GM18907 (cell line): ENCODE measurements at regions not wholly inside any gene's neighbourhood (a gene's known extent, or its start where the extent isn't known, plus 50 kb on each side); places are given as distances from the start of the nearest gene placed in this dataset.
"Not testable (repeated sequence)": the region's sequence is repeated elsewhere in the genome, so short reads cannot be mapped to it uniquely, and the experiment has no call there.

Experiments used
- ATAC-seq: cut with Tn5 transposase; IDR thresholded peaks from one replicate; pipeline ENCODE4 v1.9.1; 2021; ENCODE audit warnings: mild to moderate bottlenecking, moderate library complexity; ENCODE audit not compliant: unreplicated experiment

DNA sequence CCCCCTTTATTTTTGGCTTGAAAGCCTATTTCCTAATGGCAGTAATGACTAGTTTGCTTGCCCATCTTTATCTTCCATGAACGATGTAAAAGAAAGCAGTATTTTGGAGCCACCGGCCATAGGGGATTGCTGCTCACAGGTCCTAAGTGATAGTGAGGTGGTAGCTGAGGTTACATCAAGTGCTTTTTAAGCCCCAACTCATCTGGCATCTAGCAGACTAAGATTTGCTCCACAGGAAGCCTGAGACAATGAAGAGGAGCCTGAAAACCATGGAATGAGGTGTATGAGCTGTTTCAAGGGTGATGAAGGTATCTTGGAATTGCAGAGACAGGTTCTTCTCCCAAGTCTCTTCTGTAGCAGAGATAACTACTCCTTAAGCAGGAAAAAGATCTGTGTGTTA lies 496.3 kb downstream of the XPNPEP1 start:
- no peak for ATAC-seq

DNA sequence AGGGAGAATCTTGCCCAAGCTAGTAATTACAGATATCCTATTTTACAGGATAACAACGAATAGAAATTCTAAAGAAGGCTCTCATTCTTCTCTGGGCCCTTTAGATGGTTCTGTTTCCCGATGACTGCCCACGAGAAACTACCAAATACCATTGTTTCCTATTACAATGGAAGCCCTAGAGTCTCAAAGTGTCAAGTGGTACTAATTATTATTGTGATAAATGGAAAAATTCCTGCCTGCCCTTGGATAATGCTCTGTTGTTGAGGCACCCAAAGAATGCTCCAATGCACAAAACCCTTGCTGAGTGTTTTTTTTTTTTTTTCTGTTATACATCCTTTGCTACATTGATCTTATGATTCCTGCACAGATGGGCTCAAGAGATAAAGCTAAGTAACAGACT lies 504.5 kb downstream of the XPNPEP1 start:
- ATAC-seq = no peak

DNA sequence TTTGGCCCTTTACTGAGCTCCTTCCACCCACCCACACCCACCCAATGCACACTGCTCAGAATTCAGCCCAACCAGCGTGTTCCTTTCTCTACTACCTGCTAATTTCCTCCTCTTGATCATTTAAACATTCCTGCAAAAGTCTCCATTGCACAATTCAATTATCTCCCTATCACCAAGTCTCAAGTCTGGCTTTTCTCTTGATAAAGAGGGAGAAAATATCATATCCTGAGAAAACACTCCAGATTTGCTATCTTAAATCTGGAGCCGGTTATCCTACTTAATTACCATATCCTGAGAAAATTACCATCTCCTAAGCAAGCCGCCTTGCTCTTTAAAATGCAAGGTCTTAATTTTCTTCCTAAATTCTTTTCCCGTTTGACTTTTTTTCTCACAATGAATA lies 505.5 kb downstream of the XPNPEP1 start:
- no peak for ATAC-seq

- ATAC-seq = no peak
Measured at GRCh38 chr10:109412353-109412752, 511.0 kb downstream of the XPNPEP1 start.

- ATAC-seq = no peak
Measured at GRCh38 chr10:109411917-109412316, 511.4 kb downstream of the XPNPEP1 start.

GRCh38 chr10:109405338-109405737 lies 518.0 kb downstream of the XPNPEP1 start:
- ATAC-seq = no peak

GRCh38 chr10:109403551-109403950 lies 519.8 kb downstream of the XPNPEP1 start:
- ATAC-seq = no peak

- no peak for ATAC-seq
Measured at GRCh38 chr10:109393425-109393824, 529.9 kb downstream of the XPNPEP1 start.

DNA sequence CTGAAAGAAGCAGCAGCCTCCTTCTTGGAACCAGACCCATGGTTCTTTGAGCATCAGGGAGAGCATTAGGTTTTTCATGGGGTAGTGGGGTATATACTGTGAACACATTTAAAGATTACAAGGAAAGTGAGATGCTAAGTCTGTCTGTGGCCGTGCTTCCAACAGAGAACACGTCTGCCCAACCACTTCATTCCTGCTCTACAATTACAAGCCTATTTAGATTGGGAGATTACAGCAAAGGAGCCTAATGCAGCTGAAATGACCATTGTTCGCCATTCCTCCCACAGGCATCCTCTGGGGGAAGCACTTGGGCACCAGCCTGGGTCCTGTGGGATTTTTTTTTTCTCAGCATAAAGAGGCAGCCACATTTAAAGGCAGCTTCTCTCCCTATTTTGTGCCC lies 536.4 kb downstream of the XPNPEP1 start:
- no peak for ATAC-seq

DNA sequence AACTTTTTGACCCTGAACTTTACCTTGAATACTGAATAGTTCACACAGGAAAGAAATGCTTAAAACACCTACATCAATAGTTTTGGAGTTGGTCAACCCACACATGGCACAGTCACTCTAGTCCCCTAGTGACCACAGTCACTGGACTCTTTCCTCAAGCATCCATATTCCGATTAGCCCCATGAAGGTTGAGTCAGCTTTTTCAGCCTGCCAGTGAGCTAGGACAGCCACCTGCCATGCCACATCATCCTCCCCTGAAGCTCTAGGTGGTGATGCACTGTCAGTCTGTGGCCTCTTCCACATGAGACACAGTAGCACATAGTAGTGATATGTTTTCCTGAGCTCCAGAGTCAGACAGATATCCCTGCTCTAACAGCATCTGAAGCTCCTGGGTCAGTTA lies 537.2 kb downstream of the XPNPEP1 start:
- no peak for ATAC-seq

GRCh38 chr10:109379186-109379585 lies 544.1 kb downstream of the XPNPEP1 start:
- no peak for ATAC-seq

DNA sequence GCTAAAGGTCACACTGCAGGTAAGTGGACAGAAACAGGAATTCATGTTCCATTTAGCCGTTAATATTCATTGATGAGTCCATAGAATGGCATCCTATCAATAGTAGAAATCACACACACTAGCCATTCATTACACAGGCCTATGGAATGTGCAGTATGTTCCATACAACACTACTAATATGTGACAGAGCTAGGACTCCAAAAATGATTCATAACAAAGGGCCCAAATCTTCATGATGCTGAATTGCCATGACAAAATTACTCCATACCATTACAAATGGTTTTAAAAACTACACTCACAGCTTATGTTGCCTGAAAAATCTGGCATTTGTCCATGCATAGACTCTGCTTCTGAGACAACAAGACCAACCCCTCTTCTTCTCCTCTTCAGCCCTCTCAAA lies 549.1 kb downstream of the XPNPEP1 start:
- no peak for ATAC-seq

- no peak for ATAC-seq
Measured at GRCh38 chr10:109359316-109359715, 564.0 kb downstream of the XPNPEP1 start.

- ATAC-seq = no peak
Measured at GRCh38 chr10:109358325-109358724, 565.0 kb downstream of the XPNPEP1 start.

DNA sequence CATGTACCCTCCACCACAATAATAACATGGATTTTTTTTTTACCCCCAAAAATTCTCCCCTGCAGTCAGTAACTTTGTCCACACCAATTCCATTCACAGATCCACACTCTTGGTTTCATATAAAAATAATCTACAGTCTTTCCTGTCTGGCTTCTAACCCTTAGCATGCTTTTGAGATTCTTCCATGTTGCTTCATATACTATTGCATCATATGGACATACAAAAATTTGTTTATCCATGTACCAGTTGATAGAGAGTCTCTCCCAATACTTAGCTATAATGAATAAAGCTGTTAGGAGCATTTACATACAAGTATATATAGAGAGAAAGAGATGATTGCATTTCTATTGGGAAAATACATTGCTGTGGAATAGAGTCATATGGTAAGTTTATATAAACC lies 575.0 kb downstream of the XPNPEP1 start:
- ATAC-seq = no peak

GRCh38 chr10:109343293-109343692 lies 580.0 kb downstream of the XPNPEP1 start:
- ATAC-seq = no peak

GRCh38 chr10:109341986-109342385 lies 581.3 kb downstream of the XPNPEP1 start:
- no peak for ATAC-seq

- no peak for ATAC-seq
Measured at GRCh38 chr10:109328001-109328400, 595.3 kb downstream of the XPNPEP1 start.

- no peak for ATAC-seq
Measured at GRCh38 chr10:109327266-109327665, 596.0 kb downstream of the XPNPEP1 start.

DNA sequence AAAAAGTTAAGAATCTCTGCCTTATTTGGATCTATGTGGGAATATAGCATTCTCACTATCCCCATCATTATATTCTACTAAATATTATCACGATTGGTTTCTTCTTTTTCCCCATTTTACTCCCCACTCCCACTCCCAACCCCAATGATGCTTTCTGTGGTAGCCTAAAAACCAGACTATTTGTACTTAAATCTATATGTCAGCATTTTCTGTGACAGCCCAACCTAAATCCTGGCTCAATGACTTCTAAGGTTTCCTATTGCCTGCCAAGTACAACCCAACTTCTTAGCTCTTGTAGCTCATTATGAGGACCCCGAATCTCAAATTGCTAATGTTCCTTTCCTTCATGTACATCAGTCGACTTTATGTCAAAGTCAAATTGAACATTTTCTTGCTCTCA lies 598.6 kb downstream of the XPNPEP1 start:
- no peak for ATAC-seq

DNA sequence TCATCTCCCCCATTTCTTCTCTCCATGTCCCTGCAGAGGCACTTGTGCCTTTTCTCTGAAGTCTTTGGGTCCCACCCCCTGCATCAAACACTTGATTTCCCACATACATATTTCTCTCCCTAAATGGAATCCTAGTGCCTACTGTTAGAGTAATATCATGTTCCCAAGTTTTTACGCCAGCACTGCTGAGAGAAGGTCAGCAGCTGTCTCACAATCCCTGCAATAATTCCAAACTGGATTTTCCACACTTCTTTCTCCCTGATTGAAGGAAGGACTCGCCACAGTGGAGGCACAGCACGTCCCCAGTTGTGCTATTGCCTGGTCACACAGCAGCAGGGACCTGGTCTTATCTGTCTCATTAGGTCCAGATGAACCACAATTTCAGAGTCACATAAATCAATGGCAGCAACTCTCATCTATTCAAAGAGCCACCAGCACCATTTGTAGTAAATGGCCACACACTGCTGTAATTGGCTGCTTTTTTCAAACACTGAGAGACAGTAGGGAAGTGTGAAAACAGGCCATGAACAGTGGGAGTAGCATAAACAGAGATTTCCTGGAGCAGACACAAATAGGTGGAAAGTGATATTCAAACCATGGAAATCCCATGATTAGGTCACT lies 605.5 kb downstream of the XPNPEP1 start:
- no peak for ATAC-seq

DNA sequence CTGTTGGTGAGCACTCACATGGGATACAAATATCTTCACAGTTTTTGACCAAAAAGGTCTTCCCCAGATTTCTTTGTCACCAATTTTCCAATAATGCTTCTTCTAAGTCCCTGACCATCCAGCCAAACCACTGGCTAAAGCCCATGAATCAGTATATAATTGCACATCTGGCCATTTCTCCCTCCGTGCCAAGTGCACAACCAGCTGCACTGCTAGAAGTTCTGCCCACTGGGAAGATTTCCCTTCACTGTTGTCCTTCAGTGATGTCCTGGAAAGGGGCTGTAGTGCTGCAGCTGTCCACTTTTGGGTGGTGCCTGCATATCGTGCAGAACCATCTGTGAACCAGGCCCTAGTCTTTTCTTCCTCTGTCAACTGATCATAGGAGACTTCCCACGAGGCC lies 609.3 kb downstream of the XPNPEP1 start:
- not testable (repeated sequence) for ATAC-seq

DNA sequence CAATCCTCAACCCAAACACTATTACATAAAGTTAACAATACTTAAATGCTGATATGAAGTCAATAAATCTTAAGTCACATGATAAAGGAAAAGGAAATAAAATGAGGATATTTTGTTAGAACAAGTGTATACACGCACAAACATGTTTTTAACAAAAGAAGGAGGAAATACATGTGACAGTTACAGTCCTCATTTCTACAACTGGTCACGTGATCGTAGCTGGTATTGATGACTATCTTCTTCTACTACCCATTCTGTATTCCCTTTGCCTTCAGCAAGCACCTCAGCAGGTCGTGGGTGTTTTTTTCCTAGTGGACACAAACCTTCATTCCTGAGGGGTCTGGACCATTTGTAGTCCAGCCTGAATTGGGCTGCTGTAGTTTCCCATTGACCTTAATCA lies 610.8 kb downstream of the XPNPEP1 start:
- not testable (repeated sequence) for ATAC-seq
